SU-DHL-6 (cell line): ENCODE measurements at regions not wholly inside any gene's neighbourhood (a gene's known extent, or its start where the extent isn't known, plus 50 kb on each side); places are given as distances from the start of the nearest gene placed in this dataset.

Source experiments
- H2AFZ ChIP-seq: fragments of 200-600 bp; sonication (generic); 2 replicates; pipeline ENCODE4 v1.6.1; 2014; ENCODE audit warnings: low read depth, mild to moderate bottlenecking, moderate library complexity, mixed read lengths, antibody characterized with exemption, low read length; ENCODE audit not compliant: severe bottlenecking
- H3F3A ChIP-seq: fragments of 200-600 bp; shearing (Covaris generic); 2 replicates; pipeline ENCODE4 v1.6.0; 2016; ENCODE audit warnings: antibody characterized with exemption, mild to moderate bottlenecking; ENCODE audit not compliant: insufficient read depth
- H3K27ac ChIP-seq: fragments of 200-600 bp; sonication (generic); 2 replicates; pipeline ENCODE4 v1.5.1; 2016; ENCODE audit warnings: low read depth, mild to moderate bottlenecking, low read length, moderate library complexity, mixed read lengths
- H3K27me3 ChIP-seq: fragments of 200-600 bp; sonication (generic), shearing (Covaris generic); 2 replicates; pipeline ENCODE4 v1.6.0; 2014; ENCODE audit warnings: mild to moderate bottlenecking, low read length
- H3K36me3 ChIP-seq: fragments of 200-600 bp; sonication (generic); 2 replicates; pipeline ENCODE4 v1.6.1; 2014; ENCODE audit warnings: mild to moderate bottlenecking, low read length, mixed read lengths
- H3K4me2 ChIP-seq: fragments of 300-600, 200-600 bp; shearing (Covaris generic), sonication (generic); 2 replicates; pipeline ENCODE4 v1.6.0; 2014; ENCODE audit warnings: low read length, low read depth, mild to moderate bottlenecking; ENCODE audit not compliant: poor library complexity, severe bottlenecking
- H3K4me3 ChIP-seq: fragments of 200-600 bp; sonication (generic); 2 replicates; pipeline ENCODE4 v1.5.1; 2014; ENCODE audit warnings: antibody characterized with exemption, low read length, mild to moderate bottlenecking, mixed read lengths; ENCODE audit not compliant: insufficient read depth, poor library complexity, severe bottlenecking
- H3K79me2 ChIP-seq: fragments of 200-600 bp; sonication (generic); 2 replicates; pipeline ENCODE4 v1.6.1; 2014; ENCODE audit warnings: mild to moderate bottlenecking, low read length, moderate library complexity; ENCODE audit not compliant: insufficient read depth
- H3K9ac ChIP-seq: fragments of 200-600 bp; sonication (generic); 2 replicates; pipeline ENCODE4 v1.7.0; 2014; ENCODE audit warnings: mild to moderate bottlenecking, low read length
- H3K9me2 ChIP-seq: fragments of 200-600 bp; sonication (generic); replicated peaks from 2 replicates; pipeline ENCODE4 v1.6.1; 2014; ENCODE audit warnings: low read length; ENCODE audit not compliant: insufficient read depth
- H3K9me3 ChIP-seq: fragments of 200-600 bp; sonication (generic); 2 replicates; pipeline ENCODE4 v1.6.1; 2014; ENCODE audit warnings: low read length, mixed read lengths; ENCODE audit not compliant: insufficient read depth
- H4K20me1 ChIP-seq: fragments of 200-600 bp; sonication (generic); 2 replicates; pipeline ENCODE4 v1.6.1; 2014; ENCODE audit warnings: low read depth, mild to moderate bottlenecking, antibody characterized with exemption, low read length, moderate library complexity, mixed read lengths
- EZH2phosphoT487 ChIP-seq: fragments of 200-600 bp; sonication (generic), shearing (Covaris generic); conservative IDR thresholded peaks from 2 replicates; pipeline ENCODE4 v1.6.1; 2018; ENCODE audit warnings: mild to moderate bottlenecking, antibody characterized with exemption, low read length, moderate library complexity, mixed read lengths
- TF ChIP-seq, protein P1 (sequence below): fragments of 200-600 bp; sonication (generic); IDR thresholded peaks from one replicate; pipeline ENCODE4 v1.5.1; 2017; ENCODE audit warnings: antibody characterized with exemption, mild to moderate bottlenecking, low read length, moderate library complexity; ENCODE audit not compliant: insufficient read depth, poor library complexity, severe bottlenecking

DNA sequence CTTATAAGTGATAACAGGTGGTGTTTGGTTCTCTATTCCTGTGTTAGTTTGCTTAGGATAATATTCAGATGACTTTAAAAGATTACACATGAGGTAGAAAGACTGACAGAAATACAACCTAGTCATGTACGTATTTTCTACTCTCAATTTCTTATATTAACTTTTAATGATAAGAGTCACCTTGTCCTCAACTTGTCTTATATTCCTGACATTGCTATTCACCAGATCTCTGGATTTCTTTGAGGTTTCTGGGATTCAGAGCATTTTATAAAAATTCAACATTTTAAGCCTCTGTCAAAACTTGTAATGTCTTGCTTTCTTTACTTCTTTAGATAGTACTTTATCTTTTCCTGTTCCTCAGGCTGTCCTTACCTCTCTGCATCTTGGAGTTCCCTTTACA is 234.2 kb downstream of the TBX15 start:
- Histone ChIP-seq H3K27ac (no peak overlapping the region), H3K9me3 (no peaks in the 10 kb centered on the region), H4K20me1 (no peaks in the 10 kb centered on the region), H3F3A (no peaks in the 10 kb centered on the region), H3K9ac (no peak overlapping the region), H3K4me2 (no peak overlapping the region), H3K79me2 (no peaks in the 10 kb centered on the region), H3K9me2 (0 out of 2 replicates have a peak, but pooled peaks cover 3% of the 10 kb centered on the region), H3K4me3 (no peak overlapping the region), H2AFZ (no peak overlapping the region), H3K27me3 (peaks cover 5% of the 10 kb centered on the region; the same call in 1 of the 2 replicates), H3K36me3 (no peaks in the 10 kb centered on the region)
- TF ChIP-seq EZH2phosphoT487: no peak

DNA sequence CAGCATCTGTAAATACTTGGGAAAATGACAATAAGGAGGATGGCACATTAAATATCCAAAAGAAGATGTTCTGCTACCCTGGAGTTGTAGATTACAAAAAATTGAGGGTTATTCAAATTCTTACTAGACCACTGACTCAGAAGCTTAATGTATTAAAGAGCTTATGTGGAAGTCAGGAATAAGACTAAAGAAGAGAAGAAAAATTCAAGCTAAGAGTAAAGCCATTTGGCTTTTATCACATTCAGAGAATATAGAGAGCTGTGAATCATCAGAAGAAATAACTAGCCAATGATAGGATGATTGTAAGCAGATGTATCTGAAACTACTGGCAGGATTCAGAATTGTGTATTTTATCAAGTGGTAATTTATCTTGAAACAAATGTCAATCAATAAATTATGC is 237.0 kb downstream of the TBX15 start:
- H3K79me2 ChIP-seq: no peaks in the 10 kb centered on the region
- H3F3A ChIP-seq: no peaks in the 10 kb centered on the region
- H4K20me1 ChIP-seq: no peaks in the 10 kb centered on the region
- H3K9me3 ChIP-seq: no peaks in the 10 kb centered on the region
- H3K9me2 ChIP-seq: no peaks in the 10 kb centered on the region
- no peaks in the 10 kb centered on the region for H3K36me3 ChIP-seq
- no peak overlapping the region for H2AFZ ChIP-seq
- no peak overlapping the region for H3K9ac ChIP-seq
- no peak for TF ChIP-seq EZH2phosphoT487
- TF ChIP-seq, protein P1, sequence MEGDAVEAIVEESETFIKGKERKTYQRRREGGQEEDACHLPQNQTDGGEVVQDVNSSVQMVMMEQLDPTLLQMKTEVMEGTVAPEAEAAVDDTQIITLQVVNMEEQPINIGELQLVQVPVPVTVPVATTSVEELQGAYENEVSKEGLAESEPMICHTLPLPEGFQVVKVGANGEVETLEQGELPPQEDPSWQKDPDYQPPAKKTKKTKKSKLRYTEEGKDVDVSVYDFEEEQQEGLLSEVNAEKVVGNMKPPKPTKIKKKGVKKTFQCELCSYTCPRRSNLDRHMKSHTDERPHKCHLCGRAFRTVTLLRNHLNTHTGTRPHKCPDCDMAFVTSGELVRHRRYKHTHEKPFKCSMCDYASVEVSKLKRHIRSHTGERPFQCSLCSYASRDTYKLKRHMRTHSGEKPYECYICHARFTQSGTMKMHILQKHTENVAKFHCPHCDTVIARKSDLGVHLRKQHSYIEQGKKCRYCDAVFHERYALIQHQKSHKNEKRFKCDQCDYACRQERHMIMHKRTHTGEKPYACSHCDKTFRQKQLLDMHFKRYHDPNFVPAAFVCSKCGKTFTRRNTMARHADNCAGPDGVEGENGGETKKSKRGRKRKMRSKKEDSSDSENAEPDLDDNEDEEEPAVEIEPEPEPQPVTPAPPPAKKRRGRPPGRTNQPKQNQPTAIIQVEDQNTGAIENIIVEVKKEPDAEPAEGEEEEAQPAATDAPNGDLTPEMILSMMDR: no peak
- no peak overlapping the region for H3K4me2 ChIP-seq
- no peak overlapping the region for H3K27ac ChIP-seq
- no peak overlapping the region for H3K4me3 ChIP-seq
- peaks cover 5% of the 10 kb centered on the region; the same call in 1 of the 2 replicates for H3K27me3 ChIP-seq

DNA sequence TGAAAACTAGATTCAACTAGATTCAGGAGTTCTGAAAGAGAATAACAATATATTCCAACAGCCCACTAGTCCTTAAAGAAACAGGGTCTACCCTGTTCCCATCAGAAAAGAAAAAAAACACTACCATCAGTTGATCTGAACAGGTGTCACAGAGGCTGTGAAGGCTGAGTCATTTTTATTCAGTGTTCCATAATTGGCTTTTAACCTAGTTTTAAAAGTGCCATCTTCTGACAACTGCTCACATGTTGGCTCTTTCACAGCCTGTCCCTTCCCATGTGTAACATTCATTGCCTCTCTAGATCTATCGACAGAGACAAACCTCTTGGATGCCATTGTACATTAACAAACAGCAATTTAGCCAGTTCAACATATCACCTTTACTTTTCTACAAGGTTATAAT is 243.7 kb downstream of the TBX15 start:
- no peak overlapping the region for H3K9ac ChIP-seq
- H4K20me1 ChIP-seq: no peaks in the 10 kb centered on the region
- no peak overlapping the region for H3K27ac ChIP-seq
- TF ChIP-seq, protein P1: no peak
- no peak for TF ChIP-seq EZH2phosphoT487
- no peaks in the 10 kb centered on the region; the same call in 1 of the 2 replicates for H3K27me3 ChIP-seq
- no peaks in the 10 kb centered on the region for H3K79me2 ChIP-seq
- no peaks in the 10 kb centered on the region for H3K9me2 ChIP-seq
- no peaks in the 10 kb centered on the region for H3F3A ChIP-seq
- H3K36me3 ChIP-seq: no peaks in the 10 kb centered on the region
- no peaks in the 10 kb centered on the region for H3K9me3 ChIP-seq
- no peak overlapping the region for H2AFZ ChIP-seq
- no peak overlapping the region for H3K4me3 ChIP-seq
- no peak overlapping the region for H3K4me2 ChIP-seq

DNA sequence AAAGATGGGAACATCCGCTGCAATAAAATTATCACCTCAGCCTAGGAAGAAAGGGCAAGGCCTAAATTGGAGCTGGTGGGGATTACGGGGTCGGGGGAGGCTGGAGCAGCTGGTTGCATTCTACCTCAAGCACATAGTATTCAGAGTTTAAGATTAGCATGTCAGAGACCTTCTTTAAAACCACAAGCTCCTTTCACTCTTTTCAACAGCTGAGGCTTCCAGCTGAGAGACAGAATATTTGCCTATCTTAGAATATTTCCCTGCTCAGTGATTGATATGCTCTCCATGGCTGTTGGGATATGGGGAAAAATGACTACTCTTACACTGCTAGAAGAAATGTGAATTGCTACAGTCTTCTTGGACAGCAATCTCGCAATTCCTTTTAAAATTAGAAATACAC is 248.6 kb downstream of the TBX15 start:
- Histone ChIP-seq H3K9me3 (no peaks in the 10 kb centered on the region), H2AFZ (no peak overlapping the region), H3K9me2 (no peaks in the 10 kb centered on the region), H3K79me2 (no peaks in the 10 kb centered on the region), H3F3A (no peaks in the 10 kb centered on the region), H3K9ac (no peak overlapping the region), H3K36me3 (no peaks in the 10 kb centered on the region), H4K20me1 (no peaks in the 10 kb centered on the region), H3K4me2 (no peak overlapping the region), H3K27me3 (no peaks in the 10 kb centered on the region; the same call in 1 of the 2 replicates), H3K27ac (no peak overlapping the region), H3K4me3 (no peak overlapping the region)
- TF ChIP-seq, protein P1: no peak
- no peak for TF ChIP-seq EZH2phosphoT487
